Epithelial cell of prostate (primary cell): ENCODE measurements at regions not wholly inside any gene's neighbourhood (a gene's known extent, or its start where the extent isn't known, plus 50 kb on each side); places are given as distances from the start of the nearest gene placed in this dataset.
"Not testable (repeated sequence)": the region's sequence is repeated elsewhere in the genome, so short reads cannot be mapped to it uniquely, and the experiment has no call there.

Experiments
- DNase-seq: peaks from one replicate; pipeline ENCODE4 v3.0.0-alpha.2; 2011; ENCODE audit warnings: low read depth, low spot score
- H3K27ac ChIP-seq: fragments of 450-650 bp; 2 replicates; pipeline ENCODE4 v1.5.1; 2017; ENCODE audit warnings: mild to moderate bottlenecking

DNA sequence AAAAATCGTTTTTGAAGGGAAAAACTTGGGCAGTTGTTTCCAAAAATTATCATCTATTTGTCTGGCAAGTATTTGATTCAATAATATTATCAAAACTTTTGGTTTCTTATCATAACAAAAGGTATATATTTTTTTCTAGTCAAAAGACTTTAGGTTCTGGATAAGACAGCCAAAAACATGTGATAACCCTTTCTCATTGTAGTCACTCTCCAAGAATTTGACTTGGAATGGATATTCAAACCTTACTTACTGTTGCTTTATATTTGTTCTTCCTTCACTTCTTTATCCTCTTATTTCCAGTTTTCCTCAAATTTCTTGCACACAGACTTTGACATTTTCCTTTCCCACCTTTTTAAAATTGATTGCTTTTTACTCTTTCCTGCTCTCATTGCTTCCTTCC is 140.9 kb upstream of the FAM3C start:
- H3K27ac ChIP-seq: no peak overlapping the region
- DNase-seq: no peak

DNA sequence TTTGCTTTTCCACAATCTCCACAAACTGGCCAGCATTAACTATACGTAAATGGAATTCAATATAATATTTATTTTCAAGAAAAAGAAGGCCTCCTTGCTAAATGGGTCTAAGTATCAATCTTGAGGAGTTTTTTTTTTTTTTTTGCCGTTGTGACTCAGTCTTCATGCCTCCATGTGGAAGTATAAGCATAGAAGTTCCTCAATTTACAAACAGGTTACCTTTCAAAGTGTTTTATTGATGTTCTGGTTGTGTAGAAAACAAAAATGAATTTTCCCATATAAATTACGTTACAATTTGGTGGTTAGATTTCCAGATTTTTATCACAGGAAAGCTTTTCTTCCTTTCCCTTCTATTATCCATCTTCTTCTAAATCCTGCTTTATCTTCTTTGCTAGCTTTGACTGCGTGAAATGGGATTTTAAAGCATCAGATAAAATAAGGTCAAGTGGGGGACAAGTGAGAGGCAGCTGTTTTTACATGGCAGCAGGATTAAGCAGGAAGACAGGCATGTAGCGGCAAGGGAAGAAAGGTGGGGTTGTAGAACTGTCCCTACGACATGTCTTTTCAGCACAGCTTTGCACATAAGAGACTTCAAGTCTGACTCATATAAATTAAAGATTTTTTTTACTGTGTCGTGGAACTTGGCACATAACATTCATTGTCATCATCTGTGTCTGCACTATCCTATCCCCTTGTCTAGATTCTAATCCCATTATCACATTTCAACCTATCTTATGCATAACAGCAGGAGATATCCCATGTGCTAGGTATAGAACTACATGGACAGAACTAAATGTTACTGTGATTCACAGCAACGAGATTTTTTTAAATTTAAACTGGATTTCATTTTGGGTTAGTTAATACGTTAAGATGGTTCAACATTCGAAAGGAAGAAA is 135.3 kb upstream of the FAM3C start:
- DNase-seq: peak; percentile 92
- peak overlapping the region; percentile 80 for H3K27ac ChIP-seq

DNA sequence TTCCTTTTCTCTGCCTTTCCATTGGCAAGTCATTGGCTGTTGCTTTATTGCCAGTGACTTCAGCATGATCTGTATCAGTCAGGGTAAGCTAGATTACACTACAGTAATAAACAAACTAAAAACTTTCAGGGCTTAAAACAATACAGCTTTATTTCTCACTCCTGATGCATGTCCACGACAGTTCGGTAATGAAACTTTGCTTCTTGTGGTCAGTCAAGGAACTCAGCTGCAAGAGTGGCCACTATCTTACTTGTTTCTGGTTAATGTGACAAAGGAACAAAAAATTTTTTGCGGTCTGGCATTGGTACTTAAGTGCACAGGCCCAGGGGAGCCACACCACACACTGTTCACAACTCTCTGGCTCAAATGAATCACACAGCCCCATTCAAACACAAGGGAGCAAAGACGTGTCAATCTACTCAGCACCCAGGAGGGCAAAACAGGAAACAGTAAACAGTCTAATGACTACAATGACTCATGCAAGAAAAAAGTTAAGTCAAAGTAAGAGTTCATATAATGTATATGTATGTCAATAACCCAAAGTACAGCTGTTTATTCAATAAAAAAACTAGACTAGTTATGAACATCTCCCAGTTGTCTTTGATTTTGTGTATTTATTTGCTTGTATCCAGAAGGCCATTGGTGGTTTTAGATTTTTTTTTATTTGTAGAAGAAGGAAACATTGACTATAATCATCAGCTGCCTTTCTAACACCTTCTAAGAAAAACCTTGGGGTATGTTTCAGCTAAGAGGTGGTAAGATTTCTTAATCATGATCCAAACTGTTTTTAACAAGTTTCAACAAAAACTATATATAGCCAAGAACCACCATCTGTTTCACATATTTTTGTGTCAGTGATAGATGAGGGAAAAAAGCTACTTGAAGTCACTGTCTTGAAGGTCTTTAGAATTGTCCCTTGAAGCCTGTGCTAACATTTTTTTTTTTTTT is 134.4 kb upstream of the FAM3C start:
- DNase-seq: peak; percentile 99
- peak overlapping the region; percentile 80 for H3K27ac ChIP-seq

DNA sequence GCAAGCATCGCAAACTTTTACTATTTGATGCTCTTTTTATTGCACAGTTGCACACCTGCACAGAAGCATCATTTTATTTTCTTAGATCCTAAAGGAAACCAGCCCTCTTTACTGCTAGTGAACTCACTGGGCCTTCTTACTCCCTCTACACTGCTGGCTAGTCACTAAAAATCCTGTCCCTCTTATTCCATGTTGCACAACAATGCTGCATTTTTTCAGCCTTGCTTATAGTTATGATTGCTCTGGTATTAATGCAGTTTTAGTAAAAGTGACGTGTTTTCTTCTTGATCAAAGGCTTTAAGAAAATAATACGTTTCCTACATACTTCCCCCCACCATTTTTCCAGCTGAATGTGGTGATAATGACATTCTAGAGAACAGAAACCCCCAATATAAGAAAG is 132.9 kb upstream of the FAM3C start:
- no peak overlapping the region for H3K27ac ChIP-seq
- no peak for DNase-seq

DNA sequence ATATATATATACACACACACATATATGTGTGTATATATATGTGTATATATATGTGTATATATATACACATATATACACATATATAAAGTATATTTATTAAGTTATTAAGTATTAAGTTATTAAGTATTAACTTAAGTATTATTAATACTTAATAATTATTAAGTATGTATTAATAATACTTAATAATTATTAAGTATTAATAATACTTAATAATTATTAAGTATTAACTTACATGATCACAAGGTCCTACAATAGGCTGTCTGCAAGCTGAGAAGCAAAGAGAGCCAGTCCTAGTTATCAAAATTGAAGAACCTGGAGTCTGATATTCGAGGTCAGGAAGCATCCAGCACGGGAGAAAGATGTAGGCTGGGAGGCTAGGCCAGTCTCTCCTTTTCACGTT is 130.1 kb upstream of the FAM3C start:
- not testable (repeated sequence) for H3K27ac ChIP-seq, DNase-seq

DNA sequence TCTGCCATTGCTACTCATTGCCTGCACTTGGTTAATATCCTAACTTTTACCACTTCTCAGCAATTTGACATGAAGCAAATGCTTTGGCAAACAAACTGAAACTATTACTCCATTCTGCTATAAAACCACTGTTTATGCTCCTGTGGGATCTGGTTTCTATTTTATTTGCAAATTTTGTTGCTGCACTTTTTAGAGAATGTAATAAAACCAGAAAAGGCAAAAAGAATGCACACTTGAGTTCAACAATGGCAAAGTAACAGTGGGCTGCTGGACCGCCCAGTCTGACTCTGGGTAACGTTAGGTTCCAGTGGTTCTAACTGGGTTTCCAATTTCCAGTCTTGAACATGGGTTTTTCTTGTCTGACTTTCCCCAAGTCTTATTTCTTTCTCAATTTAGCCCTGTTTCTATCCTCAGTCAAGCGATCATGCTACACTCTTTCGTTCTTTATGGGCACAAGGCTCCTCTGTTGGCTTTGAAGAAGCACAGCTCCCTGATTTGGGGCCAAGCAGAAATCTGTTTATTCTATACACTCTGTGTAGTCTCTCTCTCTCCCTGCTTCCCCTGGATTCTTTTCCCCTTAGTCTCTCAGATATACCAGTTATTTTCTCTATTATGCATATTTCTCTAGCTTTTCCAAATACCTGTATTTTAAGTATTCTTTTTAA is 129.2 kb upstream of the FAM3C start:
- DNase-seq: no peak
- no peak overlapping the region for H3K27ac ChIP-seq

DNA sequence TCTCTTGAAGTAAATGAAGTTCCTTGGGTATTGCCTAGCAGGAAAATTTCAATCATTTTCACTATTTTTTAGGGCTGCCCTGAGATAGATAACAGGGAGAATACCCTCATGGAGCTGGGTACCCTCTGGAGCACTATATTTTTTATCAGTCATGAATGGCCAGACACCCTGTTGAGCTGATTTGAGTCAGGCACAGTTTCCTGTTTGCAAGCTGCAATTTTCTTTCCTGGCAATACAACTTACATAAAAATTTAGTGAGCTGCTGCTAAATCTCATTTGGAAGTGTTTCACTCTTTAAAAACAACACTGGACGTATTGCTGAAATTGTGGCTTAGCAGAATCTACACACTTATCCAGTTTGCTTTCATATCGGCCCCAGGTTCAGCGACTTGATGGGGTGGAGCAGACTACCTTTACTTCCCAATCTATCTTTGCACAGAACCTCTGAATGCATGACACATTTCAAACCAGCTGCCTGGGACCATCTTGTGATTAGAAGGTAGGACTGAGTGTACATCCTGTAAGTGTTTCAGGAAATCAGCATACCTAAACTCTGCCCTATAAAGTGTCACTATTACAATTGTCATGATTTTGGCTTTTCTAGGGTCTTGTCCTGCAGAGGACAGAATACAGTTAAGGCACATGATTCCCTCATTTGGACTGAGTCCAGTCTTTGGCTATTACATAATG is 125.7 kb upstream of the FAM3C start:
- no peak overlapping the region for H3K27ac ChIP-seq
- DNase-seq: no peak

DNA sequence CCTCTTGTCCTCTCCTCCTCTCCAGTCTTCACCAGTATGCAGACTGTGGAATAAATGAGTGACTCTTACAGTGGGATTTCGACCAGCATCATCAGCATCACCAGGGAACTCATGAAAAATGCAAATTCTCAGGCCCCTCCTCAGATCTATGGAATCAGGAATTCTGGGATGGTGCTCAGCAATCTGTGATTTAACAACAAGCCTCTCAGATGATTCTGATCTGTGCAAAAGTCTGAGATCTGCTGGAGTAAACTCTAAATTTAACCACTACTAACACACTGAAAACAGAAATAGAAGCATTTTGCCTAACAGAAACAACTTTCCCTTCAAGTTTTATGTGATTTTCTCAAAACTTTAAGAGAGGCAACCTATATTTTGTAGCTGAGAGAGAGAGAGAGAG is 124.8 kb upstream of the FAM3C start:
- H3K27ac ChIP-seq: no peak overlapping the region
- no peak for DNase-seq

DNA sequence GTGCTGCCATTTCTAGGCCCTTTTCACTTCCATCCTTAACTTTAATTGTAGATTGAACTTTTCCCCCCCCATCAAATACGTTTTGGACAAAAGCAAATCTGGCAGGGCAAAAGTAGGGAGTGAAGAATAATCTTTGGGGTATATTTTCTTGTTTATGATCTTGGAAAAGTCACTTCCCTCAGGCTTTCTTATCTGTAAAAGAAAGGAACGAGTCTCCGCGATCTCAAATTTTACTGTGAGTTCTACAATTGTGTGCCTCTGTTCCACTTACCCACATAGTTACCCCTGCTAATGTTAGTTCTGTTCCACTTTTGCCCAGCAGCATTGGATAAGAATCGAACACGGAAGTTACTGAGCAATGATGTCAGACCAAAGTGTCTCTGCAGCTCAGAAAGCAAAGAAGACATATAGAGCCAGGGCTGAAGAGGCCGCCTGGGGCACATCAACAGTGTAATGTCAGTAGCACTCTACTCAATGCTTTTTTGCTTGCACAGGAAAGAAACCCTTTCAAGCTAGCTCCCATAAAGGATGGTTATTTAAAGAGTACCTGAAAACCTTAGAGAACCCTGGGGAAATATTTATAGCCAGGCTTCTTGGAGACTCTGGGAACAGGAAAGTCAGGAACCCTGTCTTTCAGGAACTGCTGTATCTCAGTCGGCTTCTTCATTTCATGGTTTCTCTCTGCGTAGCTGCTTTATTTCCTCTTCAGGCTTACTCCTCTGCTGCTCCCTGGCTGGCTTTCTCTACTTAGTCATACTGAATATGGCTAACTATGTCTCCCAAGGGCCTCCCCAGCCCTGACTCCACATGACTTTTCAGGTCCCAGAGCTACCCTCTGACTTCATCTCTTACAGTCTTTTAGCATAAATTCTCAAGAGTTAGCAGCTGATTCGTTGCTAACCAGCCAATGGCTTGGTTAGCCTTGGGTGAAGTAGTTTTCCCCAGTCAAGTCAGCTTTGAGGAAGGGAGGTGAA is 123.7 kb upstream of the FAM3C start:
- DNase-seq: no peak
- H3K27ac ChIP-seq: peak overlapping the region; percentile 4

DNA sequence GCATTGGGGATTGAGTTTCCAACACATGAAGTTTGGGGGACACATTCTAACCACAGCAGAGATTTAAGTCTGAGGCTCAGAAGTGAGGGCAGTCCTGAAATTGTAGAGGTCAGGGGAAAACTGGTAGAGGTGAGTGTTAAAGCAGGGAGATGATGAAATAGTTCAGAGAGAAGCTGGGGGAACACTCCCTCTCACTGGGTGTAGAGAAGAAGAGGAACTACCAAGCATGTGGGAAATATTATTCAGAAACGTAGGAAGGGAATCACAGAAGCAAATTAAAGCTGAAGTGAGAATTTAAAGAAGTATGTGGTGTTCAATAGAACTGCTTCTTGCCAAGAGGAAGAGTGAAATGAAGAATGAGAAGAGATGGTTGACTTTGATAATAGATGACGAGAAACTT is 121.5 kb upstream of the FAM3C start:
- DNase-seq: no peak
- no peak overlapping the region for H3K27ac ChIP-seq

DNA sequence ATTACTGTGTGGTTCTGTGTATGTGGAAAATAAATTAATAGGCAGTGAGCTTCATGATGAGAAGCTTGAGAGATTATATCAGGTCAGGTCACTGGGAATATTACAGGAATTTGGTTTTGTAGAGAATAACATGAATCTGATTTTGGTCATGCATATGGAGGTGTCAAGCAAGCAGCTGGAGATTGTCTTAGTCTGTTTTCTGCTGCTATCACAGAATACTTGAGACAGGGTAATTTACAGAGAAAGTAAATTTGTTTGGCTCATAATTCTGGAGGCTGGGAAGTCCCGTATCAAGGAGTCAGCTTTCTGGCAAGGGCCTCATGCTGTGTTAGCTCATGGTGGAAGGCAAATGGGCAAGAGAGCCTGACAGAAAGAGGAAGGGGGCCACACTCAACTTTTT is 120.7 kb upstream of the FAM3C start:
- no peak overlapping the region for H3K27ac ChIP-seq
- no peak for DNase-seq

DNA sequence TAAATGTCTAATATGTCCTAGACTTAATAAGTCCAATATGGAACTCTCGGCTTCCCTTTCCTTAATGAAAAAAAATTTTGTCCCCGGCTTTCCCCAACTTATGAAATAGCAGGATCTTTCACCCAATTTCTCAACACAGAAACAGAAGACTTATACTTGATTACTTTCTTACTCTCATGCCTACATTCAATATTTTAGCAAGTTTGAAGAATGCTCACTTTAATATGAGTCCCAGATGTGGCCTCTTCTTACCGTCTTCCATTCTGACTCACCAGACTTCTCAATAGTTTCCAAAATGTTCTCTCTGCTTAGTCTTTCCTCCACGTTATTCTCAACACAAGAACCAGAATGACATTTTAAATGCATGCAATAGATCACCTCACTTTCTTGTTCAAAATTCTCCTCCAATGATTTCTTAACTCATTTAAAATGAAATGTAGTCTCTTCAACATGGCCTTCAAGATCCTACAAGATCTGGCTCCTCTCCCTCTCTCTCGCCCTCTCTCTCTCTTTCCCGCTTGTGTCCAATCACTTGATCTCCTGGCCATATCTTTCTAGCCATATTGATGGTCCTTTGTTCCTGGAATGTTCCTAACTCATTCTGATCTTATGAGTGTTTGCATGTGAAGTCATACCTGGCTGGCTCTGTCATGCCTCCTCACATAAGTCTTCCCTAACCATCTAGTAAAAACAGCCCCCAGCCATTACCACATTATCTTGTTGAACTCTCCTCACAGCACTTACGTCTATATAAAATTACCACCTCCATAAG is 119.7 kb upstream of the FAM3C start:
- peak overlapping the region; percentile 63 for H3K27ac ChIP-seq
- DNase-seq: peak; percentile 57

DNA sequence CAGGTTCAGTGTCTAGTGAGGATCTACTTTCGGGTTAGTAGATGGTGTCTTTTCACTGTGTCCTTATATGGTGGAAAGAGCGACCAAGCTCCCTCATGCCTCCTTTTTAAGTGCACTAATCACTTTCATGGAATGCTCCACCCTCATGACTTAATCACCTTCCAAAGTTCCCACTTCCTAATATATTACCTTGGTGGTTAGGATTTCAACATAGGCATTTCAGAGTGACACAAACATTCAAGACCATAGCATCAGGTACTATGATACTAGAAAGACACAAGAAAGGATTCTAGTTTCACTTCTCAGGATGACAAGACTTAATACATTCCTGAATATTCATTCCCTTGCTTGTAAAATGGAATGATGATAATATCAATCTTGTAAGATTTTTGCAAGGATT is 119.1 kb upstream of the FAM3C start:
- DNase-seq: peak; percentile 63
- peak overlapping the region; percentile 63 for H3K27ac ChIP-seq

DNA sequence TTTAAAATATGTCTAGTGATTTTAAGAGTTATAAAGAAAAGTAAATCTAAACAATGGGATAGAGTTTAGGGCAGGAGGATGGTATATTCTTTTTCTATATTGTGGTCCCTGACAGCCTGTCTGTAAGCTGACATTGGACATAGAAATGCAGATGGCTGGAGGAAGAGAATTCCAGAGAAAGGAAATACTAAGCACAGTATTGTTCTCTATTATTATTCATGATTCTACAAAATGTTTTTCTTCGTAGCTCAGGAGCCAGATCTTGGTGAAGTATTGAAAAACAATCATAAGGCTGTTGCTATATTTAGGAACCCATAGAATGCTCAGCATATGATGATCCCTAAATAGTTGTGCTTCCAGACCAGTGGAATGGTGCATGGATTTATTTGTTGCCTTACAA is 117.0 kb upstream of the FAM3C start:
- H3K27ac ChIP-seq: no peak overlapping the region
- DNase-seq: no peak

DNA sequence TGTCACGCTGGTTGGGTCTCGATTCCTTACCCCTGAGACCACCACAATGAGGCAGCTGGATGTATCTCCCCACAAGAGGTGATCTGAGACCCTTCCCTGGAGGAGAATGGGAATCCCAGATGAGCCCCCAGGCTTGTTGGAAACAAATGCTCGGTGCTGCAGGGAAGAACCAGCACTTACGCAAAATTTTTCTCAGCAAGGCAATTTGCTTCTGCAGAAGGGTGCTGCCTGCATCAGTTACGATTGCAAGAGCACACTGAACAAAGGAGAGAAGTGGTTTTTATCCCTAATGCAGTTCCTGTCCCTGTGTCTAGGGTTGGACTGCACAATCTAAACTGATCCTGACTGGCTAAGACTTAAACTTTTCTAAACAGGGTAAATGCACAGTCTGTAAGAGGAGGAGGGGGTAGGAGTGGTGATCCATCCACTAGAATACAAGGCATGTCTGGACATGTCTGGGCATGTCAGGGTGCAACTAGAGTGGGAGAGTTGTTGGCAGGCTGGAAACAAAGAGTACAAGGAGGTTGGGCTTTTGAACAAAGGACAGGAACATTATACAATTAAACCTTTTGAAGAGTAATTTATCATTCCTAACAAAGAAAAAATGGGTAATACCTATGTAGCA is 114.9 kb upstream of the FAM3C start:
- no peak overlapping the region for H3K27ac ChIP-seq
- no peak for DNase-seq

DNA sequence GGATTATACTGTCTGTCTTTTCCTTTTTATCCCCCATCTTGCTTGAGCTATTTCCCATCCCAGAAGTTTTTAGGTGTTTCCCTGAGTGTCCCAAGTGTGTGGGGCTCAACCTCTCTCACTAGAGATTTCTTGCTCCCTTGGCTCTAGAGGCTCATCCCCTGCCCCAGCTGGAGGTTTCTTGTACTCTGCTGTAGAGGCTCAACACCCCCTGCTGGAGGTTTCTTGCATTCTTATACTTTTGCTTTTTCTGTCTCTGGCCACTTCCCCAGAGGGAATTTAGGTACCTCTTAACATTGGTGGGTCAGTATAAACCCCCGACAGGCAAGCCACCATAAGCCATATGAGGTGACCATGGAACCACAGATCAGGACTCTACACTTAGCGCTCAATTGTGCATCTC is 114.2 kb upstream of the FAM3C start:
- no peak overlapping the region for H3K27ac ChIP-seq
- DNase-seq: no peak

DNA sequence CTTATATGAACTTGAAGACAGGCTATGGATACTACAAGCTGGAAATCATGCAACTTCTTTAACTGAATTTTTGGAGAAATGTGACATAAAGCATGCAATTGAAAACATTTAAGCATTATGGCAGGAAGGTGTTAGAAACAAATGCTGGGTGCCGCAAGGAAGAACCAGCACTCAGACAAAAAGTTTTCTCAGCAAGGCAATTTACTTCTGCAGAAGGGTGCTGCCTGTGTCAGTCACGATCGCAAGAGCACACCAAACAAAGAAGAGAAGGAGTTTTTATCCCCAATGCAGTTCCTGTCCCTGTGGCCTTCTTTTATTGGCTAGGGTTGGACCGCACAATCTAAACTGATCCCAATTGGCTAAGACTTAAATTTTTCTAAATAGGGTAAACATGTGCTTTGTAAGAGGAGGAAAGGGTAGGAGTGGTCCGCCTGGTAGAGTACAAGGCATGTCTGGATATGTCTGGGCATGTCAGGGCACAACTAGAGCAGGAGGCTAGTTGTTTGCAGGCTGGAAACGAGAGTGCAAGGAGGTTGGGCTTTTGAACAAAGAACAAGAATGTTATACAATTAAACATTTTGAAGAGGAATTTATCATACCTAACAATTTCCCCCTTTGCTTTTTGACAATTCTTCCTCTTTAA is 109.6 kb upstream of the FAM3C start:
- DNase-seq: no peak
- no peak overlapping the region for H3K27ac ChIP-seq
